Prostate gland (tissue), 2 donors: ENCODE measurements at regions not wholly inside any gene's neighbourhood (a gene's known extent, or its start where the extent isn't known, plus 50 kb on each side); places are given as distances from the start of the nearest gene placed in this dataset.

ENCODE experiments used
- DNase-seq: peaks from one replicate; pipeline ENCODE4 v3.0.0-alpha.2; 2019; ENCODE audit warnings: low spot score
- H3K27ac ChIP-seq, 2 donors: fragments of 200-600 bp; sonication (generic); 2 replicates each; pipeline ENCODE4 v1.5.1; 2017 to 2019
- H3K27me3 ChIP-seq: fragments of 200-600 bp; sonication (generic); replicated peaks from 2 replicates; pipeline ENCODE4 v1.5.1; 2019; ENCODE audit not compliant: insufficient read depth
- H3K36me3 ChIP-seq, 2 donors: fragments of 200-600 bp; sonication (generic); 1 replicate in 1 of 2; 2 replicates in 1 of 2; pipeline versions ENCODE4 v1.5.1 to v1.8.1; 2017 to 2019
- H3K4me1 ChIP-seq: fragments of 200-600 bp; sonication (generic); replicated peaks from 2 replicates; pipeline ENCODE4 v1.5.1; 2019
- H3K4me3 ChIP-seq, 2 donors: fragments of 200-600 bp; sonication (generic); 2 replicates each; pipeline ENCODE4 v1.5.1; 2017 to 2019
- H3K9me3 ChIP-seq: fragments of 200-600 bp; sonication (generic); 2 replicates; pipeline ENCODE4 v1.5.1; 2017
- POLR2A ChIP-seq: fragments of 450-650 bp; IDR thresholded peaks from one replicate; pipeline ENCODE4 v1.6.1; 2016; ENCODE audit warnings: antibody characterized with exemption, mild to moderate bottlenecking
- POLR2AphosphoS5 ChIP-seq: sonication (generic); formaldehyde crosslinking; IDR thresholded peaks from one replicate; pipeline ENCODE4 v1.6.1; 2017; ENCODE audit warnings: antibody characterized with exemption
- WGBS: methylation state at CpG from one replicate; pipeline ENCODE4 v1.1.5; 2018; 5-methylcytosine and 5-hydroxymethylcytosine counted together
- intact Hi-C: fragments of 100-400 bp; cut with DNase I; formaldehyde crosslinking; loops from one replicate; pipeline ENCODE4 v1.14.2; 2022
- TF ChIP-seq, protein P1 (sequence below), 4 experiments: fragments of 200-600 bp in 2 of 4; fragments of 450-650 bp in 2 of 4; sonication (generic) in 2 of 4; IDR thresholded peaks; 1 replicate in 3 of 4; 2 replicates in 1 of 4; pipeline ENCODE4 v1.5.1; 2016 to 2019; ENCODE audit warnings: antibody characterized with exemption in 4 of 4, mild to moderate bottlenecking in 2 of 4, moderate library complexity in 2 of 4

- TF ChIP-seq, protein P1, sequence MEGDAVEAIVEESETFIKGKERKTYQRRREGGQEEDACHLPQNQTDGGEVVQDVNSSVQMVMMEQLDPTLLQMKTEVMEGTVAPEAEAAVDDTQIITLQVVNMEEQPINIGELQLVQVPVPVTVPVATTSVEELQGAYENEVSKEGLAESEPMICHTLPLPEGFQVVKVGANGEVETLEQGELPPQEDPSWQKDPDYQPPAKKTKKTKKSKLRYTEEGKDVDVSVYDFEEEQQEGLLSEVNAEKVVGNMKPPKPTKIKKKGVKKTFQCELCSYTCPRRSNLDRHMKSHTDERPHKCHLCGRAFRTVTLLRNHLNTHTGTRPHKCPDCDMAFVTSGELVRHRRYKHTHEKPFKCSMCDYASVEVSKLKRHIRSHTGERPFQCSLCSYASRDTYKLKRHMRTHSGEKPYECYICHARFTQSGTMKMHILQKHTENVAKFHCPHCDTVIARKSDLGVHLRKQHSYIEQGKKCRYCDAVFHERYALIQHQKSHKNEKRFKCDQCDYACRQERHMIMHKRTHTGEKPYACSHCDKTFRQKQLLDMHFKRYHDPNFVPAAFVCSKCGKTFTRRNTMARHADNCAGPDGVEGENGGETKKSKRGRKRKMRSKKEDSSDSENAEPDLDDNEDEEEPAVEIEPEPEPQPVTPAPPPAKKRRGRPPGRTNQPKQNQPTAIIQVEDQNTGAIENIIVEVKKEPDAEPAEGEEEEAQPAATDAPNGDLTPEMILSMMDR (IDR thresholded peaks at IDR 0.05) = no peak
- TF ChIP-seq POLR2A = no peak
- no peak for TF ChIP-seq POLR2AphosphoS5
- H3K27me3 ChIP-seq = no peaks in the 10 kb centered on the region
- WGBS = 88% methylated on average over 15 of the region's 15 CpGs
- no peak overlapping the region for H3K4me3 ChIP-seq
- H3K27ac ChIP-seq = no peak overlapping the region
- no peaks in the 10 kb centered on the region for H3K4me1 ChIP-seq
- no peaks in the 10 kb centered on the region for H3K36me3 ChIP-seq
- H3K9me3 ChIP-seq = no peaks in the 10 kb centered on the region
- DNase-seq = no peak
- intact Hi-C loops = no loop called here
These were observed 230.2 kb upstream of the DAPK1 start for GRCh38 chr9:87267251-87268070.

GRCh38 chr9:87269296-87270176 lies 228.1 kb upstream of the DAPK1 start:
- intact Hi-C loops = no loop called here
- TF ChIP-seq POLR2A (no peak), POLR2AphosphoS5 (no peak)
- TF ChIP-seq, protein P1 (IDR thresholded peaks at IDR 0.05) = no peak
- H3K36me3 ChIP-seq = no peaks in the 10 kb centered on the region
- DNase-seq = no peak
- no peak overlapping the region for H3K27ac ChIP-seq
- H3K4me3 ChIP-seq = no peak overlapping the region
- 61% methylated on average over 7 of the region's 7 CpGs for WGBS
- H3K9me3 ChIP-seq = no peaks in the 10 kb centered on the region
- no peaks in the 10 kb centered on the region for H3K27me3 ChIP-seq
- H3K4me1 ChIP-seq = no peaks in the 10 kb centered on the region

DNA sequence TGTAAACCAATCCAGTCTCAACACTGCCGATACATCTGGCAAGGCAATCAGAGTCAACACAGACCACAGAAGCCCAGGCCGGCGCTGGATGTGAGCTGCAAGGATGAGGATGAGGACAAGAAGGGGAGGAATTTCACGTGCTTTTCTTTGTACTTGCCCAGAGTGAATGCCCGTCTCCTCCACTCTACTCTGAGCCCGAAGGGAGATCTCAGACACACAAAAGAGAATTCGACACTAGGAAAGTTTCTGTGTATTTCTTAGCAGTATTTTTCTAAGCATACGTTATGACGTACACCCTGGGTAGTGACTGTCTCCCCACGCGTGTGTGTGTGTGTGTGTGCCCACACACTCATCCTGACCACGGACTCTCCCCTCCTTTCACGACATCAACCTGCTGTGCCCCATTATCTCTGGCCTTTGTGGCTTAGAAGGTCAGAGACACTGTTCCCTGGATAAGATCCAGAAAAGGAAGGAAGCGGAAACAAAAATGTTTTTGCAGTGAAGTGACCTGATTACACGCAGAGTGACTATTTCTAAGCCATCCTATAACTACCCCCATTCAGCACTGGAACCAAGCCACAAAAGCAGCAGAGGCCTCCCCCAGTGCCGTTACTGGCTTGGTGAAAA lies 227.3 kb upstream of the DAPK1 start:
- 35% methylated on average over 16 of the region's 16 CpGs for WGBS
- Histone ChIP-seq H3K27ac (no peak overlapping the region), H3K4me3 (no peak overlapping the region)

GRCh38 chr9:87270848-87271234 lies 226.8 kb upstream of the DAPK1 start:
- intact Hi-C loops = no loop called here
- no peaks in the 10 kb centered on the region for H3K9me3 ChIP-seq
- no peaks in the 10 kb centered on the region for H3K36me3 ChIP-seq
- TF ChIP-seq POLR2A (no peak), POLR2AphosphoS5 (no peak)
- TF ChIP-seq, protein P1 (IDR thresholded peaks at IDR 0.05) = no peak
- WGBS = 89% methylated on average over 8 of the region's 8 CpGs
- no peak for DNase-seq
- no peaks in the 10 kb centered on the region for H3K27me3 ChIP-seq
- H3K4me1 ChIP-seq = no peaks in the 10 kb centered on the region
- H3K4me3 ChIP-seq = no peak overlapping the region
- H3K27ac ChIP-seq = no peak overlapping the region

More for the DNA sequence above, 227.3 kb upstream of the DAPK1 start:
- Histone ChIP-seq H3K27me3 (no peaks in the 10 kb centered on the region), H3K4me1 (no peaks in the 10 kb centered on the region), H3K9me3 (no peaks in the 10 kb centered on the region), H3K36me3 (no peaks in the 10 kb centered on the region)
- TF ChIP-seq, protein P1 (IDR thresholded peaks at IDR 0.05) = no peak
- TF ChIP-seq POLR2AphosphoS5 (no peak), POLR2A (no peak)
- DNase-seq = no peak
- intact Hi-C loops = no loop called here
